WERI-Rb-1 (cell line): ENCODE measurements at regions not wholly inside any gene's neighbourhood (a gene's known extent, or its start where the extent isn't known, plus 50 kb on each side); places are given as distances from the start of the nearest gene placed in this dataset.

Experiments used
- DNase-seq: peaks from one replicate; pipeline ENCODE4 v3.0.0-alpha.2; 2020
- H3K27ac ChIP-seq: fragments of 250-450 bp; sonication (Bioruptor Pico); 2 replicates; pipeline ENCODE4 v1.5.1; 2020; ENCODE audit warnings: mild to moderate bottlenecking, moderate library complexity
- H3K27me3 ChIP-seq: fragments of 250-450 bp; sonication (Bioruptor Pico); 2 replicates; pipeline ENCODE4 v1.5.1; 2021; ENCODE audit warnings: mild to moderate bottlenecking, low read depth, moderate library complexity; ENCODE audit not compliant: insufficient read depth, severe bottlenecking
- H3K36me3 ChIP-seq: fragments of 250-450 bp; sonication (Bioruptor Pico); 2 replicates; pipeline ENCODE4 v1.5.1; 2020; ENCODE audit warnings: mild to moderate bottlenecking, moderate library complexity
- H3K4me3 ChIP-seq: 2 replicates; pipeline ENCODE4 v1.5.1; 2011; ENCODE audit warnings: low read depth, mild to moderate bottlenecking, control low read depth, low read length
- H3K9me3 ChIP-seq: fragments of 250-450 bp; sonication (Bioruptor Pico); 2 replicates; pipeline ENCODE4 v1.5.1; 2021; ENCODE audit warnings: mild to moderate bottlenecking, moderate library complexity; ENCODE audit not compliant: severe bottlenecking
- TF ChIP-seq, protein P1 (sequence below): IDR thresholded peaks from 2 replicates; pipeline ENCODE4 v1.5.1; 2011; ENCODE audit warnings: low read depth, mild to moderate bottlenecking, control low read depth, inconsistent platforms, low read length

DNA sequence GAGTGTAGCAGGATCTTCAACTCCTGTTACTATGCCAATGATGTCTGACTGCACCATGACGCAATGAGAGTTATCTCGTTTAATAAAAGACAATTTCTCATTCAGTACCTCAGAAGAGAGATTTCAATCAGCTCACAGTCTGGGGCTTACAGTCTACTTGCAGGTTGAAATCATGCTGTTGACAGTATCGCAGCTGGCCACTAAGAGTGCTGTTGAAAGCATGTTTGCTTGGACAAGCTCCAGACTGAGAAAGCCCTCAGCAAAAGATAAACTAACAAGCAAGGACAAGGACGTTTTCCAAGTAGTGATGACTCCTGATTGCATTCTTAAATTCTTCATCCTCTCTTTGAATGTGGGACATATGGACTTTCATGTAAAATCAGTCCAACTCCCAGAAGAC lies 145.2 kb upstream of the SYT4 start:
- TF ChIP-seq, protein P1, sequence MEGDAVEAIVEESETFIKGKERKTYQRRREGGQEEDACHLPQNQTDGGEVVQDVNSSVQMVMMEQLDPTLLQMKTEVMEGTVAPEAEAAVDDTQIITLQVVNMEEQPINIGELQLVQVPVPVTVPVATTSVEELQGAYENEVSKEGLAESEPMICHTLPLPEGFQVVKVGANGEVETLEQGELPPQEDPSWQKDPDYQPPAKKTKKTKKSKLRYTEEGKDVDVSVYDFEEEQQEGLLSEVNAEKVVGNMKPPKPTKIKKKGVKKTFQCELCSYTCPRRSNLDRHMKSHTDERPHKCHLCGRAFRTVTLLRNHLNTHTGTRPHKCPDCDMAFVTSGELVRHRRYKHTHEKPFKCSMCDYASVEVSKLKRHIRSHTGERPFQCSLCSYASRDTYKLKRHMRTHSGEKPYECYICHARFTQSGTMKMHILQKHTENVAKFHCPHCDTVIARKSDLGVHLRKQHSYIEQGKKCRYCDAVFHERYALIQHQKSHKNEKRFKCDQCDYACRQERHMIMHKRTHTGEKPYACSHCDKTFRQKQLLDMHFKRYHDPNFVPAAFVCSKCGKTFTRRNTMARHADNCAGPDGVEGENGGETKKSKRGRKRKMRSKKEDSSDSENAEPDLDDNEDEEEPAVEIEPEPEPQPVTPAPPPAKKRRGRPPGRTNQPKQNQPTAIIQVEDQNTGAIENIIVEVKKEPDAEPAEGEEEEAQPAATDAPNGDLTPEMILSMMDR = peak; percentile 69
- peak; percentile 49 for DNase-seq
- Histone ChIP-seq H3K9me3 (no peaks in the 10 kb centered on the region), H3K27ac (no peak overlapping the region), H3K4me3 (no peak overlapping the region), H3K36me3 (no peaks in the 10 kb centered on the region), H3K27me3 (no peaks in the 10 kb centered on the region)

DNA sequence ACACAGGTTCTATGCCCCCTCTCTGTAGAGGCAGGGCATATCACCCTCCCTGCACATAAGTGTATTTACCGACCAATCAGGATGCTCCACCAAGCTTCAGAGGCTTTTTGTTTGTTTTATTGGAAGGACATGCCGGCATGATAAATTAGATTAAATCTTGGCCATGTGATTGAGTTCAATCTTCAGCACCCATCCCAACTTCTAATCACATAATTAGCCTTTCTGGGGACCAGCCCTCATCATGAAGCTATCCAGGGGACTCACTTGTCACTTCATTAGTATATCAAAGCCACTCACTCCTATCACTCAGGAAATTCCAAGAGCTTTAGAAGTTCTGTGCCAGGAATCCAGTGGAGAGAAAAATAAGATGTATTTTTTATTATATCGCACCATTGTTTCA lies 158.6 kb upstream of the SYT4 start:
- TF ChIP-seq, protein P1 = no peak
- no peaks in the 10 kb centered on the region for H3K36me3 ChIP-seq
- no peak overlapping the region for H3K27ac ChIP-seq
- no peak overlapping the region for H3K4me3 ChIP-seq
- peaks cover 8% of the 10 kb centered on the region for H3K9me3 ChIP-seq
- DNase-seq = no peak
- no peaks in the 10 kb centered on the region for H3K27me3 ChIP-seq

DNA sequence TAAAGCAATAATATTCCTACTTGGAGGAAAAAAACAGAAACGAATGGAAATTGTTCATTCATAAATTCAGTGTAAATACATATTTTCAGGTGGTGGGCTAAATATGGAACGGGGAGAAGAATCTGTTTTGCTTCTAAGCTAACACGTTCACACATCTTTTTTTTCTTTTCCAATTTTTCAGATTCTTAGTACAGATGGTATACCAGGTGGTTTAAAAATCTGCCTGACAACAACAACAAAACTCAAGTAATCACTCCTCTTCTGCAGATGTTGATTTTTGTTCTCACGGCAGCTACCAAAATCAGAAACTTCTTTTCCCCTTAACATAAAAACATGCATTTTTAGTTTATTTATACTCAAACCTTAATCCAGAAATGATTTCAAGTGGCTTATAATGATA lies 164.8 kb upstream of the SYT4 start:
- Histone ChIP-seq H3K27me3 (no peaks in the 10 kb centered on the region), H3K27ac (no peak overlapping the region), H3K9me3 (peaks cover 8% of the 10 kb centered on the region), H3K36me3 (no peaks in the 10 kb centered on the region), H3K4me3 (no peak overlapping the region)
- TF ChIP-seq, protein P1 = no peak
- DNase-seq = no peak

DNA sequence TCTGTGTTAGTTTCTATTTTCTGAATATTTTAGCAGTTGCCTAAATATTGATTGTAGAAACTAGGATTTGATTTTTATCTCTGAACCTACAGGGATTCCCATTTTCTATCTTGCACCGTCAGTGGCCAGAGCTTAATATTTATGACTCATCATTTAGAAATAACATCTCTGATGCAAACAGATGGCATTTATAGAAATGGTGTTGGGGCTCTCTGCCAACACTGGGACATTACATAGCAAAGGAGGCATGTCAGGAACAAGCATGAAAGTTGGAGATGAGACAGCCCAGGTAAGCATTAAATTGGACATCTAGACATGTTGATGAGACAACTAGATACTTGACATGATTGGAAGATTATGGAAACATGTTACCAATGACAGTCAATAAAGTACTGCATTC lies 165.3 kb upstream of the SYT4 start:
- no peak for DNase-seq
- Histone ChIP-seq H3K36me3 (no peaks in the 10 kb centered on the region), H3K4me3 (no peak overlapping the region), H3K9me3 (peaks cover 8% of the 10 kb centered on the region), H3K27ac (no peak overlapping the region), H3K27me3 (no peaks in the 10 kb centered on the region)
- TF ChIP-seq, protein P1 = no peak

DNA sequence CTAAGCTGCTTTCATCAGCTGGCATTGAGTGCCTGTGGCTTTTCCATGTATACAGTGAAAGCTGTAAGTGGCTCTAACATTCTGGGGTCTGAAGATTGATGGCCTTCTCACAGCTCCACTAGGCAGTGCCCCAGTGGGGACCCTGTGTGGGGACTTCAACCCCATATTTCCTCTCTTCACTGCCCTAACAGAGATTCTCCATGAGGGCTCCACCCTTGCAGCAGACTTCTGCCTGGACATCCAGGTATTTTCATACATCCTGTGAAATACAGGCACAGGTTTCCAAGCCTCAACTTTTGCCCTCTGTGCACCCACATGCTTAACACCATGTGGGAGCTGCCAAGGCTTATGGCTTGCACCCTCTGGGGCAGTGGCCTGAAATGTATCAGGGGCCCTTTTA lies 188.2 kb upstream of the SYT4 start:
- H3K9me3 ChIP-seq = peaks cover 13% of the 10 kb centered on the region
- DNase-seq = no peak
- no peaks in the 10 kb centered on the region for H3K36me3 ChIP-seq
- H3K27ac ChIP-seq = no peak overlapping the region
- H3K4me3 ChIP-seq = no peak overlapping the region
- TF ChIP-seq, protein P1 = no peak
- H3K27me3 ChIP-seq = no peaks in the 10 kb centered on the region

DNA sequence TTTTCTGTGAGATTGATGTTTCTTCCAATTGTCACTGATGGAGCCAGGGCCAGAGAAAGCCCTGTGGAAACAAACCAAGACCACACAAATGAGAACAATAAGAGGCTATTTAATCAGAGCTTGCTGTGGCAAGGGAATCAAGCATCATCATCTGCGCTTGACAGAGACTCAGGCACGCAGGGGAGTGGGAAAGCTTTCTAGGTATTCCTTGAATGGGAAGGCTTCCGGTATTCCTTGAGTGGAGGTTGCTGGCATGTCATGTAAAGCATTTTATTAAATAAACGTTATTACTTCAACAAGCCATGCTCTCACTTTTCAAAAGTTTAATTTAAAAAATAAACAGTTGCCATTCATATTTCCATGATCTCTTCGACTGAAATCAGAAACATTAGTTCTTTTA lies 194.6 kb upstream of the SYT4 start:
- no peak for DNase-seq
- no peaks in the 10 kb centered on the region for H3K27me3 ChIP-seq
- H3K4me3 ChIP-seq = no peak overlapping the region
- no peaks in the 10 kb centered on the region for H3K9me3 ChIP-seq
- no peaks in the 10 kb centered on the region for H3K36me3 ChIP-seq
- H3K27ac ChIP-seq = no peak overlapping the region
- TF ChIP-seq, protein P1 = no peak
